ENCODE measurements at regions not wholly inside any gene's neighbourhood (a gene's known extent, or its start where the extent isn't known, plus 50 kb on each side); places are given as distances from the start of the nearest gene placed in this dataset.

GRCh38 chrX:147377728-147378127 is 534.0 kb upstream of the FMR1 start:
- DNase-seq (ENCODE audit: low read depth in 1 of 2, low spot score in 2 of 2) (no peak), FAIRE-seq (no peak)
- no peak overlapping the region for H2BK5ac ChIP-seq (ENCODE audit: low read depth, low read length)
- no peak overlapping the region for H2BK20ac ChIP-seq (ENCODE audit: low read length)
- no peaks in the 10 kb centered on the region for H3K36me3 ChIP-seq (ENCODE audit: control insufficient read depth in 2 of 4, insufficient read depth in 4 of 4, low read length in 3 of 4)
- no peak overlapping the region for H3K23ac ChIP-seq (ENCODE audit: insufficient read length)
- no peaks in the 10 kb centered on the region for H3K9me3 ChIP-seq (ENCODE audit: insufficient read depth in 2 of 2, low read depth in 1 of 2, low read length in 1 of 2)
- no peak overlapping the region for H3K4me2 ChIP-seq (ENCODE audit: insufficient read depth in 1 of 2, low read depth in 2 of 2, low read length in 2 of 2)
- H4K8ac ChIP-seq (ENCODE audit: extremely low read depth, insufficient read depth, low read length): no peak overlapping the region
- no peak overlapping the region for H2AK5ac ChIP-seq (ENCODE audit: low read depth, low read length)
- no peak overlapping the region for H2BK12ac ChIP-seq (ENCODE audit: low read depth, low read length)
- H3K9ac ChIP-seq (replicated peaks in 1 of 4; ENCODE audit: extremely low read depth in 1 of 4, low read depth in 3 of 4, low read length in 3 of 4): no peak overlapping the region
- H3K23me2 ChIP-seq (ENCODE audit: low read depth, low read length): no peaks in the 10 kb centered on the region
- POLR2A ChIA-PET (ENCODE audit: partially characterized antibody): no interaction called here
- no peak overlapping the region for H3K14ac ChIP-seq (ENCODE audit: insufficient read length)
- no peak overlapping the region for H4K5ac ChIP-seq (ENCODE audit: insufficient read length, low read depth, low read length)
- peaks cover 0 to 5% (median 0%) of the 10 kb centered on the region in 4 experiments; a peak in 2 of 7 replicates for H3K4me1 ChIP-seq (replicated peaks in 1 of 4; ENCODE audit: control insufficient read depth in 3 of 4, insufficient read depth in 4 of 4, low read length in 3 of 4)
- no peak overlapping the region for H4K91ac ChIP-seq (replicated peaks; ENCODE audit: insufficient read length, low read length)
- H3K27me3 ChIP-seq (replicated peaks in 1 of 4; ENCODE audit: control insufficient read depth in 3 of 4, extremely low read depth in 1 of 4, insufficient read depth in 3 of 4, low read length in 3 of 4): no peaks in the 10 kb centered on the region
- TF ChIP-seq ATF2 (IDR thresholded peaks at IDR 0.05; ENCODE audit: low read length) (no peak), NRF1 (IDR thresholded peaks at IDR 0.05; ENCODE audit: low read depth, low read length) (no peak), FOSL1 (IDR thresholded peaks at IDR 0.05; ENCODE audit: insufficient read depth, low read depth, low read length) (no peak), CBX8 (IDR thresholded peaks at IDR 0.05; ENCODE audit: borderline replicate concordance, low read depth, low read length) (no peak), TCF12 (IDR thresholded peaks at IDR 0.05; ENCODE audit: low read depth, low read length) (no peak), POLR2AphosphoS5 (IDR thresholded peaks at IDR 0.05; ENCODE audit: low read depth, low read length) (no peak), CREB1 (IDR thresholded peaks at IDR 0.05) (no peak), YY1 (IDR thresholded peaks at IDR 0.05; ENCODE audit: low read depth, low read length) (no peak), SRF (IDR thresholded peaks at IDR 0.05; ENCODE audit: low read depth, low read length) (no peak), BRCA1 (IDR thresholded peaks at IDR 0.05; ENCODE audit: low read depth, low read length) (no peak)
- no CpG with 5 or more reads among the region's 1 CpG for WGBS, 2 experiments (ENCODE audit: extremely low coverage in 1 of 2, insufficient coverage in 1 of 2, insufficient read length in 1 of 2, insufficient replicate concordance in 2 of 2, low coverage in 1 of 2, low lambda C conversion rate in 2 of 2, missing lambda C conversion rate in 1 of 2)
- H3K4ac ChIP-seq (replicated peaks; ENCODE audit: insufficient read length, low read depth, low read length): no peak overlapping the region
- CTCF ChIA-PET (ENCODE audit: partially characterized antibody): no interaction called here
- no peak overlapping the region for H3K4me3 ChIP-seq (ENCODE audit: extremely low read depth in 1 of 4, insufficient read depth in 2 of 4, low read depth in 3 of 4, low read length in 4 of 4)
- no peak overlapping the region for H2BK15ac ChIP-seq (ENCODE audit: low read length)
- no peak overlapping the region for H3K27ac ChIP-seq (ENCODE audit: low read depth, low read length)
- no peaks in the 10 kb centered on the region for H3K79me2 ChIP-seq (ENCODE audit: control insufficient read depth in 1 of 2, insufficient read depth in 2 of 2, low read length in 2 of 2)
- no peak overlapping the region for H2BK120ac ChIP-seq (replicated peaks; ENCODE audit: low read depth, low read length)
- no peak overlapping the region for H2AFZ ChIP-seq (ENCODE audit: low read length)
- H3K56ac ChIP-seq (replicated peaks; ENCODE audit: insufficient read length, low read depth, low read length): no peak overlapping the region
- no peak overlapping the region for H3K18ac ChIP-seq (ENCODE audit: extremely low read depth, low read length)
- no peaks in the 10 kb centered on the region for H3K79me1 ChIP-seq (ENCODE audit: low read depth, low read length)
- H4K20me1 ChIP-seq (replicated peaks in 1 of 2; ENCODE audit: control insufficient read depth in 1 of 2, insufficient read depth in 2 of 2, low read length in 2 of 2): no peaks in the 10 kb centered on the region

Data from H1 (cell line).